Esophagus (tissue), 2 donors: ENCODE measurements at regions not wholly inside any gene's neighbourhood (a gene's known extent, or its start where the extent isn't known, plus 50 kb on each side); places are given as distances from the start of the nearest gene placed in this dataset.

Source experiments
- H3K27ac ChIP-seq, 2 donors: one replicate each; pipeline ENCODE4 v1.5.1; 2013; ENCODE audit warnings: low read depth in 2 of 2, mild to moderate bottlenecking in 2 of 2, inconsistent platforms in 1 of 2, low read length in 1 of 2, moderate library complexity in 1 of 2
- H3K27me3 ChIP-seq, 2 donors: one replicate each; pipeline ENCODE4 v1.6.1; 2013; ENCODE audit warnings: low read length in 2 of 2, control low read depth in 1 of 2, mild to moderate bottlenecking in 1 of 2; ENCODE audit not compliant: insufficient read depth in 2 of 2, control insufficient read depth in 1 of 2
- H3K36me3 ChIP-seq, 2 donors: one replicate each; pipeline ENCODE4 v1.6.1; 2013; ENCODE audit warnings: low read length in 1 of 2; ENCODE audit not compliant: control insufficient read depth in 2 of 2, insufficient read depth in 2 of 2
- H3K4me1 ChIP-seq, 2 donors: one replicate each; pipeline ENCODE4 v1.6.1; 2013; ENCODE audit warnings: low read length in 1 of 2; ENCODE audit not compliant: control insufficient read depth in 2 of 2, insufficient read depth in 2 of 2
- H3K4me3 ChIP-seq, 2 donors: one replicate each; pipeline ENCODE4 v1.5.1; 2013; ENCODE audit warnings: low read length in 2 of 2, mild to moderate bottlenecking in 2 of 2, low read depth in 1 of 2, moderate library complexity in 1 of 2
- H3K9me3 ChIP-seq, 2 donors: one replicate each; pipeline ENCODE4 v1.6.1; 2013; ENCODE audit warnings: mild to moderate bottlenecking in 2 of 2, low read depth in 1 of 2, low read length in 1 of 2, moderate library complexity in 1 of 2; ENCODE audit not compliant: control insufficient read depth in 2 of 2, insufficient read depth in 1 of 2
- WGBS, 2 donors: extraction: QIAGEN DNeasy Blood & Tissue Kit; methylation state at CpG; one replicate each; pipeline ENCODE4 v1.1.7; 2013; 5-methylcytosine and 5-hydroxymethylcytosine counted together
- donor health status: healthy with polysubstance abuse.
- donor health status: Bipolar disorder and iron deficiency.

DNA sequence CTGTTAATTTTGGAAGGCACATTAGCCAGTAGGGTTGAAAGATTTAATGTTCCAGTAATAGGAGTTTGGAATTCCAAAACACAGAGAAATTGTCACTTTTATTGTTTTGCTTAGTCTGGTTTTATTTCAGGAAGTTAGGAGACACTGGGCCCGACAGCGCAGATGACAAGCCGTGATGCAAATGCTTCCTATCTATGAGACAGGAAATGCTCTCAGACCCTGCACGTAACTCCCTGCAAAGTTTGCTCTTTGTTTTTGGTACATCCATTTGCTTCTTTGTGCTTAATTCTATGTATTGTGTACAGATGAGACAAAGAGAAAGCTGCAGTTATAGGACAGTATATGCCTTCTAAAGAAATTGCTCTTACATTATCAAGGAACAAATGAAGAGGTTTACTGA lies 201.6 kb upstream of the SGK1 start:
- Histone ChIP-seq H3K36me3 (no peaks in the 10 kb centered on the region), H3K9me3 (no peaks in the 10 kb centered on the region), H3K27me3 (no peaks in the 10 kb centered on the region), H3K27ac (no peak overlapping the region), H3K4me3 (no peak overlapping the region), H3K4me1 (peaks cover 2 to 4% of the 10 kb centered on the region in 2 donors)
- 62 to 72% methylated on average over 4 of the region's 4 CpGs for WGBS, 2 donors

GRCh38 chr6:134517868-134518267 lies 200.0 kb upstream of the SGK1 start:
- Histone ChIP-seq H3K27ac (peak overlapping the region in 1 of 2 donors; percentile 54), H3K36me3 (no peaks in the 10 kb centered on the region), H3K4me3 (no peak overlapping the region), H3K4me1 (peaks cover 2 to 4% of the 10 kb centered on the region in 2 donors), H3K27me3 (no peaks in the 10 kb centered on the region), H3K9me3 (no peaks in the 10 kb centered on the region)
- 70 to 77% methylated on average over 5 of the region's 5 CpGs for WGBS, 2 donors

DNA sequence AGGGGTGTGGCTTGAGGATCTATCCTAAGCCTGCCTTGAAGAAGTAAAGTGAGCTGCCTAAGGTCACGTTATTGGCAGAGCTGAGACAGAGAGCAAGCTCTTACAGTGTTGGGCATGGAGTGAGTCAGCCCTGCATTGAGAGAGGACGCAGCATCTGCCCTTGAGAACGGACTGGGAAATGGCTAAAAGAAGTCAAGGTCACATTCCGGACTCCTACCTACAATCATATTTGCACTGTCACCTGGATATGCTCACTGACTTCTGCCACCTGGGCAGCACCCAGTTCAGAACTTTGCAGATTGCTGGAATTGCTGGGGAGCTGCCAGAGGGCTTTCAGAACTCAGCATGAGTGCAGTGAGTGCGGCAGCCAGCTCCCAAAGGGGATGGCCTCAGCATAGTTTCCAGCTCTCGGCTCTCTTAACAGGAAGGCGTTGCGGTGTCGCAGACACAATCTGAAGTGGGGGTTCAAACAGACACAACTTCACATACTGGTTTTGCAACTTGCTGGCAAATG lies 199.3 kb upstream of the SGK1 start:
- peaks cover 2 to 4% of the 10 kb centered on the region in 2 donors for H3K4me1 ChIP-seq
- H3K36me3 ChIP-seq, result no peaks in the 10 kb centered on the region
- H3K9me3 ChIP-seq, result no peaks in the 10 kb centered on the region
- no peaks in the 10 kb centered on the region for H3K27me3 ChIP-seq
- peak overlapping the region; percentile 69 to 87 for H3K27ac ChIP-seq
- 17 to 27% methylated on average over 9 of the region's 9 CpGs for WGBS, 2 donors
- no peak overlapping the region for H3K4me3 ChIP-seq

- Histone ChIP-seq H3K4me1 (peaks cover 2 to 4% of the 10 kb centered on the region in 2 donors), H3K4me3 (no peak overlapping the region), H3K9me3 (no peaks in the 10 kb centered on the region), H3K27me3 (no peaks in the 10 kb centered on the region), H3K27ac (peak overlapping the region in 1 of 2 donors; percentile 69), H3K36me3 (no peaks in the 10 kb centered on the region)
- 51 to 62% methylated on average over 3 of the region's 3 CpGs for WGBS, 2 donors
Observed at GRCh38 chr6:134516582-134516981, 198.7 kb upstream of the SGK1 start.

DNA sequence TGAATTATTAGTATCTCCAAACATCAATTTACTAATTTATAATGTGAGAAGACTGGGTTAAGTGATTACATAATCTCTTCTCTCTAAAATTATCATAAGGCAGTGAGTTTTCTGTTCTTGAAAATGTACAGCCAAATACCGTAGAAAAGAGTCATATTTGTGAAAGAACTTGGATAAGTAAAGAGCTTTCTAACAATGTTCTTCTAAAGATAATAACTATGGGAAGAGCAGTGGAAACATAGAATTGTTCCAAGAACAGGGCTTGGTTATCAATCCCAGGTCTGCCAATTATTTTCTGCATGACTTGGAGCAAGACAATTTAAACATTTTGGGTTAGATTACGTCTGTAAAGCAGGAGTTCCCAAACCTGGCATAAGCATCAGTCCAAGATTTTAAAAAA lies 198.1 kb upstream of the SGK1 start:
- no peaks in the 10 kb centered on the region for H3K9me3 ChIP-seq
- H3K36me3 ChIP-seq, result no peaks in the 10 kb centered on the region
- H3K27me3 ChIP-seq, result no peaks in the 10 kb centered on the region
- no peak overlapping the region for H3K27ac ChIP-seq
- H3K4me1 ChIP-seq, result peaks cover 2 to 4% of the 10 kb centered on the region in 2 donors
- no peak overlapping the region for H3K4me3 ChIP-seq
- 49 to 65% methylated on average over 2 of the region's 2 CpGs for WGBS, 2 donors

GRCh38 chr6:134512981-134513391 lies 195.1 kb upstream of the SGK1 start:
- H3K4me3 ChIP-seq, result no peak overlapping the region
- peaks cover 2 to 4% of the 10 kb centered on the region in 2 donors for H3K4me1 ChIP-seq
- H3K9me3 ChIP-seq, result no peaks in the 10 kb centered on the region
- 53 to 59% methylated on average over 2 of the region's 2 CpGs for WGBS, 2 donors
- H3K36me3 ChIP-seq, result no peaks in the 10 kb centered on the region
- no peaks in the 10 kb centered on the region for H3K27me3 ChIP-seq
- H3K27ac ChIP-seq, result no peak overlapping the region

DNA sequence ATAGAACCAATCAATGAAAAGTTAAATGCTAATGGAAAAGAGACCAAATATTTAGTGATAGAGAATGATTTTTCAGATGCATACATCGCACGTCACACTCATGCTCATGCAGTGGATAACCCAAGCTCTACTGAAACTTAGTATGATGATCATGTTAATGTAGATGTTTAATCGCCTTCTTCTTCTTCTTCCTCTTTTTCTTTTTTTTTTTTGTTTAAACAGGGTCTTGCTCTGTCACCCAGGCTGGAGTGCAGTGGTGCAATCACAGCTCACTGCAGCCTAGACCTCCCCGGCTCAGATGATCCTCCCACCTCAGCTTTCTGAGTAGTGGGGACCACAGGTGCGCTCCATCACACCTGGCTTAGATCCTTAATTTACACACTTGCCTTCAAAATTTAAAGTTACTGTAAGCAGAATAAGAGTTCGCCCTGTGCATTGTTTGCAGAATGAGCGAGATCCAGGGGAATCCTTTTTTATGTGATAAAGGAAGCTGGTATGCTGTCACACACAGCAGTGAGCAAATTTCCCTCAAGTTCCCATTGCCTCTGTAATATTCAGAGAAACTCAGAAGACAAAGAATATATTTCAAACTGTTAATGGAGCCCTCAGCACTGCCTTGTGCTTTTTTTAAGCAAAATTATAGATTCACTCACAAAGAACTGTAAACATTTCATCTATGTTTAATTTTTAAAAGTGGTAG lies 194.2 kb upstream of the SGK1 start:
- no peaks in the 10 kb centered on the region for H3K36me3 ChIP-seq
- no peaks in the 10 kb centered on the region for H3K27me3 ChIP-seq
- no peak overlapping the region for H3K27ac ChIP-seq
- H3K9me3 ChIP-seq, result no peaks in the 10 kb centered on the region
- peaks cover 0 to 1% of the 10 kb centered on the region in 2 donors for H3K4me1 ChIP-seq
- H3K4me3 ChIP-seq, result no peak overlapping the region
- 95% methylated on average over 7 of the region's 7 CpGs for WGBS, 2 donors

DNA sequence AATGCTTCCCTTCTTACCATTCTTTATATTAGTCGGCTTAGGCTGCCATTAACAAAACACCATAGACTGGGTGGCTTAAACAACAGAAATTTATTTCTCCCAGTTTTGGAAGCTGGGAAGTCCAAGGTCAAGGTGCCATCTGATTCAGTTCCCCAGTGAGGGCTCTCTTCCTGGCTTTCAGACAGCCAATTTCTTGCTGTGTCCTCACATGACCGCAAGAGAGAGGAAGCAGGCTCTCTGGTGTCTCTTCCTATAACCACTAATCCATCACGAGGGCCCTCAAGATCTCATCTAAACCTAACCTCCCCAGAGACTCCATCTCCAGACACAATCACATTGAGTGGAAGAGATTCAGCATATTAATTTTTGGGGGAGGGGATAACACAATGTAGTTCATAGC lies 193.0 kb upstream of the SGK1 start:
- H3K4me3 ChIP-seq, result no peak overlapping the region
- WGBS, 2 donors, result 75 to 89% methylated on average over 3 of the region's 3 CpGs
- H3K9me3 ChIP-seq, result no peaks in the 10 kb centered on the region
- no peaks in the 10 kb centered on the region for H3K36me3 ChIP-seq
- H3K27me3 ChIP-seq, result no peaks in the 10 kb centered on the region
- H3K27ac ChIP-seq, result no peak overlapping the region
- no peaks in the 10 kb centered on the region for H3K4me1 ChIP-seq

DNA sequence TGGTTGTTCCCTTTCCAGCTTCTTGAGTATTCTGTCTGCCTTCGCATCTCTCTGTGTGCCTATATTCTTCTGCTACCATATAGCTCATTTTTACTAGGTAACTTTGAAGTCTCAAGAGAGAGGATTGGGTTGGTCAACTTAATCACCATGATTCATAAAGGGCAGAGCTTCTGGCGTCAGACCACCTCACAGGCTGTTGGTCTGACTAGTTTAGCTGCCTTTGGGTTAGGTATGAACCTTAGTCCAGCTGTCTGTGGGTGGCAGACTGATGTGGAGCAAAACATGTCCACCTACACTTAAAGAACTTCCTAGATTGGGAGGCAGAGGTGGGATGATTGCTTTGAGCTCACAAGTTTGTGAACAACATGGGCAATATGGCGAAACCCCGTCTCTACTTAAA lies 192.2 kb upstream of the SGK1 start:
- H3K27me3 ChIP-seq, result no peaks in the 10 kb centered on the region
- no peaks in the 10 kb centered on the region for H3K4me1 ChIP-seq
- no peak overlapping the region for H3K4me3 ChIP-seq
- H3K27ac ChIP-seq, result no peak overlapping the region
- H3K9me3 ChIP-seq, result no peaks in the 10 kb centered on the region
- H3K36me3 ChIP-seq, result no peaks in the 10 kb centered on the region
- 74 to 79% methylated on average over 4 of the region's 4 CpGs for WGBS, 2 donors

- 88 to 94% methylated on average over 7 of the region's 7 CpGs for WGBS, 2 donors
- Histone ChIP-seq H3K9me3 (no peaks in the 10 kb centered on the region), H3K4me3 (no peak overlapping the region), H3K4me1 (no peaks in the 10 kb centered on the region), H3K36me3 (no peaks in the 10 kb centered on the region), H3K27me3 (no peaks in the 10 kb centered on the region), H3K27ac (no peak overlapping the region)
Observed at GRCh38 chr6:134508862-134509498, 191.1 kb upstream of the SGK1 start.
